Endothelial cell (in vitro differentiated cells): ENCODE measurements at regions not wholly inside any gene's neighbourhood (a gene's known extent, or its start where the extent isn't known, plus 50 kb on each side); places are given as distances from the start of the nearest gene placed in this dataset.
"Not testable (repeated sequence)": the region's sequence is repeated elsewhere in the genome, so short reads cannot be mapped to it uniquely, and the experiment has no call there.

Experiments
- DNase-seq: peaks from one replicate; pipeline ENCODE4 v3.0.0; 2021; ENCODE audit warnings: low spot score
- H3K27ac Mint-ChIP-seq: one replicate; pipeline ENCODE4 v1.8.0; 2021; ENCODE audit warnings: mixed read lengths, inconsistent platforms; ENCODE audit not compliant: unreplicated experiment
- H3K27me3 Mint-ChIP-seq: one replicate; pipeline ENCODE4 v1.8.0; 2021; ENCODE audit warnings: mild to moderate bottlenecking, moderate library complexity, mixed read lengths, inconsistent platforms; ENCODE audit not compliant: unreplicated experiment
- H3K36me3 Mint-ChIP-seq: one replicate; pipeline ENCODE4 v1.8.0; 2021; ENCODE audit warnings: mild to moderate bottlenecking, low read depth, mixed read lengths, inconsistent platforms; ENCODE audit not compliant: unreplicated experiment
- H3K4me1 Mint-ChIP-seq: one replicate; pipeline ENCODE4 v1.8.0; 2021; ENCODE audit warnings: mild to moderate bottlenecking, mixed read lengths, inconsistent platforms; ENCODE audit not compliant: unreplicated experiment
- H3K4me3 Mint-ChIP-seq: one replicate; pipeline ENCODE4 v1.8.0; 2021; ENCODE audit warnings: mild to moderate bottlenecking, mixed read lengths, inconsistent platforms; ENCODE audit not compliant: unreplicated experiment
- H3K9me3 Mint-ChIP-seq: one replicate; pipeline ENCODE4 v1.8.0; 2021; ENCODE audit warnings: mixed read lengths, inconsistent platforms; ENCODE audit not compliant: unreplicated experiment
- TF ChIP-seq, protein P1 (sequence below): fragments of 200-600 bp; sonication (generic); IDR thresholded peaks from one replicate; pipeline ENCODE4 v1.5.0; 2021; ENCODE audit warnings: antibody characterized with exemption; ENCODE audit not compliant: unreplicated experiment

DNA sequence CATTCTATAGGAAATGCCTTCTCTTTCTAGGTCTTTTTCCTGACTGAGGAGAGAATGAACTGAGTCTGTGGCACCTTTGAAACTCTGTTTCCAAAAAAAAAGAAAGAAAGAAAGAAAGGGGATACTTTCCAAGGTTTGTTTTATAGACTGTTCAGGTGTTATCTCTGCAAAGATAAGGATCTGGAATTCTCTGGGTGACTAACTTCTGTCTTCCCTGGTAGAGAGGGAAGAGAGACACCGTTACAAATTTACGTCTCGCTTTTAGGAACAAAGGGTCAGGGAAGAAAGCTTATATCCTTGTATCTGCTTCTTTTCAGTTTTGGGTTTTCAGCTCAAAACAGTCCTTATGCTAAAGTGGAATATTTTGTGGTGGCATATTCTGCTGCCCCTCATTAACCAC is 314.1 kb downstream of the RAPGEF2 start:
- DNase-seq, result no peak
- no peak overlapping the region for H3K4me3 Mint-ChIP-seq
- peaks cover 4% of the 10 kb centered on the region for H3K4me1 Mint-ChIP-seq
- no peak overlapping the region for H3K27ac Mint-ChIP-seq
- H3K36me3 Mint-ChIP-seq, result peaks cover 4% of the 10 kb centered on the region
- TF ChIP-seq, protein P1, sequence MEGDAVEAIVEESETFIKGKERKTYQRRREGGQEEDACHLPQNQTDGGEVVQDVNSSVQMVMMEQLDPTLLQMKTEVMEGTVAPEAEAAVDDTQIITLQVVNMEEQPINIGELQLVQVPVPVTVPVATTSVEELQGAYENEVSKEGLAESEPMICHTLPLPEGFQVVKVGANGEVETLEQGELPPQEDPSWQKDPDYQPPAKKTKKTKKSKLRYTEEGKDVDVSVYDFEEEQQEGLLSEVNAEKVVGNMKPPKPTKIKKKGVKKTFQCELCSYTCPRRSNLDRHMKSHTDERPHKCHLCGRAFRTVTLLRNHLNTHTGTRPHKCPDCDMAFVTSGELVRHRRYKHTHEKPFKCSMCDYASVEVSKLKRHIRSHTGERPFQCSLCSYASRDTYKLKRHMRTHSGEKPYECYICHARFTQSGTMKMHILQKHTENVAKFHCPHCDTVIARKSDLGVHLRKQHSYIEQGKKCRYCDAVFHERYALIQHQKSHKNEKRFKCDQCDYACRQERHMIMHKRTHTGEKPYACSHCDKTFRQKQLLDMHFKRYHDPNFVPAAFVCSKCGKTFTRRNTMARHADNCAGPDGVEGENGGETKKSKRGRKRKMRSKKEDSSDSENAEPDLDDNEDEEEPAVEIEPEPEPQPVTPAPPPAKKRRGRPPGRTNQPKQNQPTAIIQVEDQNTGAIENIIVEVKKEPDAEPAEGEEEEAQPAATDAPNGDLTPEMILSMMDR, result no peak
- peaks cover 4% of the 10 kb centered on the region for H3K9me3 Mint-ChIP-seq
- H3K27me3 Mint-ChIP-seq, result peaks cover 3% of the 10 kb centered on the region

- H3K9me3 Mint-ChIP-seq, result peaks cover 4% of the 10 kb centered on the region
- H3K4me3 Mint-ChIP-seq, result no peak overlapping the region
- no peak overlapping the region for H3K27ac Mint-ChIP-seq
- no peak for DNase-seq
- H3K4me1 Mint-ChIP-seq, result no peaks in the 10 kb centered on the region
- peaks cover 4% of the 10 kb centered on the region for H3K36me3 Mint-ChIP-seq
- peaks cover 3% of the 10 kb centered on the region for H3K27me3 Mint-ChIP-seq
- TF ChIP-seq, protein P1, result no peak
Measured at GRCh38 chr4:159420162-159421057, 317.5 kb downstream of the RAPGEF2 start.

- H3K36me3 Mint-ChIP-seq, H3K27me3 Mint-ChIP-seq: not testable (repeated sequence)
Measured at GRCh38 chr4:159421058-159421419, 318.2 kb downstream of the RAPGEF2 start.

GRCh38 chr4:159422019-159422418 is 319.1 kb downstream of the RAPGEF2 start:
- H3K4me1 Mint-ChIP-seq, result peaks cover 2% of the 10 kb centered on the region
- DNase-seq, result no peak
- H3K9me3 Mint-ChIP-seq, result peaks cover 4% of the 10 kb centered on the region
- H3K4me3 Mint-ChIP-seq, result no peak overlapping the region
- peaks cover 4% of the 10 kb centered on the region for H3K36me3 Mint-ChIP-seq
- no peak overlapping the region for H3K27ac Mint-ChIP-seq
- H3K27me3 Mint-ChIP-seq, result no peaks in the 10 kb centered on the region
- TF ChIP-seq, protein P1, result no peak

More at GRCh38 chr4:159421058-159421419, 318.2 kb downstream of the RAPGEF2 start:
- not testable (repeated sequence) for H3K4me1 Mint-ChIP-seq, H3K4me3 Mint-ChIP-seq, DNase-seq, H3K9me3 Mint-ChIP-seq, H3K27ac Mint-ChIP-seq

GRCh38 chr4:159422626-159423025 is 319.7 kb downstream of the RAPGEF2 start:
- DNase-seq, result no peak
- Mint-ChIP-seq H3K4me3 (no peak overlapping the region), H3K27ac (no peak overlapping the region), H3K36me3 (peaks cover 4% of the 10 kb centered on the region), H3K27me3 (no peaks in the 10 kb centered on the region), H3K4me1 (peaks cover 2% of the 10 kb centered on the region), H3K9me3 (peaks cover 4% of the 10 kb centered on the region)
- TF ChIP-seq, protein P1, result no peak
